Activated B cell treated with CpG ODN at 0.5 μM for 24 hours (primary cell): ENCODE measurements at regions not wholly inside any gene's neighbourhood (a gene's known extent, or its start where the extent isn't known, plus 50 kb on each side); places are given as distances from the start of the nearest gene placed in this dataset.
"Not testable (repeated sequence)": the region's sequence is repeated elsewhere in the genome, so short reads cannot be mapped to it uniquely, and the experiment has no call there.

Experiments used
- ATAC-seq: fragments of 200-7000 bp; cut with Tn5 transposase; one replicate; pipeline ENCODE4 v1.10.0; 2021; ENCODE audit warnings: low read depth, mild to moderate bottlenecking, moderate library complexity
- CTCF ChIA-PET: fragments of 350-600 bp; sonication (Branson Sonifier 250); formaldehyde crosslinking; loops from one replicate; lab custom pipeline; 2021; ENCODE audit warnings: antibody characterized with exemption; lab: Charles Lee
- POLR2A ChIA-PET: fragments of 350-600 bp; sonication (Branson Sonifier 250); formaldehyde crosslinking; loops from one replicate; lab custom pipeline; 2021; ENCODE audit warnings: antibody characterized with exemption; lab: Charles Lee
- DNase-seq: peaks from one replicate; pipeline ENCODE4 v3.0.0; 2022
- H3K27ac Mint-ChIP-seq: one replicate; pipeline ENCODE4 v1.8.0; 2020; ENCODE audit warnings: mixed read lengths
- H3K27me3 Mint-ChIP-seq: one replicate; pipeline ENCODE4 v1.8.0; 2021; ENCODE audit warnings: mixed read lengths
- H3K36me3 Mint-ChIP-seq: one replicate; pipeline ENCODE4 v1.8.0; 2021; ENCODE audit warnings: low read depth, mixed read lengths
- H3K4me1 Mint-ChIP-seq: one replicate; pipeline ENCODE4 v1.8.0; 2021; ENCODE audit warnings: mixed read lengths
- H3K4me3 Mint-ChIP-seq: one replicate; pipeline ENCODE4 v1.8.0; 2020; ENCODE audit warnings: mild to moderate bottlenecking, mixed read lengths
- H3K9me3 Mint-ChIP-seq: one replicate; pipeline ENCODE4 v1.8.0; 2020; ENCODE audit warnings: mixed read lengths
- intact Hi-C: fragments of 100-400 bp; cut with micrococcal nuclease; formaldehyde crosslinking; loops from one replicate; pipeline ENCODE4 v1.15.1; 2024
- TF ChIP-seq, protein P1 (sequence below): fragments of 200-600 bp; IDR thresholded peaks from one replicate; pipeline ENCODE4 v1.8.0; 2022; ENCODE audit warnings: antibody characterized with exemption, mild to moderate bottlenecking

DNA sequence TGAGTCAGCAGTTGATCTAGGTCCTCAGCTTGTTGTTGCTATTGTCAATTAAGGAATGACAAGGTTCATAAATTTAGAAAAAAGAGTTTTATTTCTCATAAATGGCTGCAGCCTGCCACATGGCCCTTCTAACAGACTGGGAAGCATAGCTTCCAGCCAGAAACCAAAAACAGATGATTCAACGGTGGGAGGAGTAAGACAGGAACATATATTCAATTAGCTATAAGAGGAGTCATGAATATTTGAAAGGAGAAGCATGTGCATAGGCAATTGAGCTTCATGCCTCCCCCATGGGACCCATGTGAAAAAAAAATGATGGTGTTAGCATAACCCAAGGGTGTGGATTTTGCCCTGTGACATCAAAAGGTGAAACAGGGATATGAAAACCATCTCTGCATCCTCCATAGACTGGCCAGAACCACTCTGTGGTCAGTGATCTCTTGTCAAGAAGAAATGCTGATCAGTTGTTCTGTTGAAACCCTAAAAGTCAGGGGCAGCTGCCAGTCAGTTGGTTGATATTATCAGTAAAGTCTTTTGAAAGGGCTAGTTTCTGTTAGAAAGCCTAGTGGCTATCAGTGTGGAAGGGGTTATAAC, 296.5 kb upstream of the C1QTNF3 start:
- POLR2A ChIA-PET, H3K27ac Mint-ChIP-seq: not testable (repeated sequence)

DNA sequence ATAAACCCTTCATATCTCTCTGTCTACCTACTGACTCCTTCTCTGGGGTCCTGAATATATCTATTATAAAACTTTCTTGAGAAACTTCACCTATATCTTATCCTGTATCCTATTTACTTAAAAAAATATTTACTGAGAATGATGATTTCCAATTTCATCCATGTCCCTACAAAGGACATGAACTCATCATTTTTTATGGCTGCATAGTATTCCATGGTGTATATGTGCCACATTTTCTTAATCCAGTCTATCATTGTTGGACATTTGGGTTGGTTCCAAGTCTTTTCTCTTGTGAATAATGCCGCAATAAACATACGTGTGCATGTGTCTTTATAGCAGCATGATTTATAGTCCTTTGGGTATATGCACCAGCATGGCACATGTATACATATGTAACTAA, 301.7 kb upstream of the RAI14 start:
- H3K27me3 Mint-ChIP-seq, H3K9me3 Mint-ChIP-seq, POLR2A ChIA-PET, DNase-seq, H3K4me1 Mint-ChIP-seq, H3K36me3 Mint-ChIP-seq, intact Hi-C loops, ATAC-seq, H3K27ac Mint-ChIP-seq, CTCF ChIA-PET, H3K4me3 Mint-ChIP-seq: not testable (repeated sequence)

More for the DNA sequence above, 296.5 kb upstream of the C1QTNF3 start:
- H3K9me3 Mint-ChIP-seq, ATAC-seq, H3K4me3 Mint-ChIP-seq, H3K27me3 Mint-ChIP-seq, intact Hi-C loops, DNase-seq, H3K4me1 Mint-ChIP-seq, H3K36me3 Mint-ChIP-seq, CTCF ChIA-PET: not testable (repeated sequence)

- ATAC-seq, DNase-seq, H3K9me3 Mint-ChIP-seq, POLR2A ChIA-PET, H3K36me3 Mint-ChIP-seq, H3K4me3 Mint-ChIP-seq, CTCF ChIA-PET, H3K27me3 Mint-ChIP-seq, H3K4me1 Mint-ChIP-seq, intact Hi-C loops, H3K27ac Mint-ChIP-seq: not testable (repeated sequence)
Observed at GRCh38 chr5:34371417-34371816, 284.7 kb upstream of the RAI14 start.

GRCh38 chr5:34371817-34372216, 284.3 kb upstream of the RAI14 start:
- H3K27me3 Mint-ChIP-seq, DNase-seq, CTCF ChIA-PET, H3K36me3 Mint-ChIP-seq, H3K4me1 Mint-ChIP-seq, POLR2A ChIA-PET, H3K9me3 Mint-ChIP-seq, H3K4me3 Mint-ChIP-seq, ATAC-seq, intact Hi-C loops, H3K27ac Mint-ChIP-seq: not testable (repeated sequence)

GRCh38 chr5:34372739-34373138, 283.4 kb upstream of the RAI14 start:
- intact Hi-C loops, H3K4me1 Mint-ChIP-seq, POLR2A ChIA-PET, CTCF ChIA-PET, H3K36me3 Mint-ChIP-seq, DNase-seq, ATAC-seq, H3K9me3 Mint-ChIP-seq, H3K27ac Mint-ChIP-seq, H3K27me3 Mint-ChIP-seq, H3K4me3 Mint-ChIP-seq: not testable (repeated sequence)

- H3K9me3 Mint-ChIP-seq, H3K4me3 Mint-ChIP-seq, H3K27me3 Mint-ChIP-seq, ATAC-seq, DNase-seq, H3K36me3 Mint-ChIP-seq, H3K27ac Mint-ChIP-seq, CTCF ChIA-PET, H3K4me1 Mint-ChIP-seq, intact Hi-C loops, POLR2A ChIA-PET: not testable (repeated sequence)
Observed at GRCh38 chr5:34377651-34378050, 278.5 kb upstream of the RAI14 start.

GRCh38 chr5:34378498-34378897, 277.6 kb upstream of the RAI14 start:
- POLR2A ChIA-PET, H3K4me1 Mint-ChIP-seq, H3K27ac Mint-ChIP-seq, H3K36me3 Mint-ChIP-seq, DNase-seq, intact Hi-C loops, H3K27me3 Mint-ChIP-seq, ATAC-seq, H3K9me3 Mint-ChIP-seq, H3K4me3 Mint-ChIP-seq, CTCF ChIA-PET: not testable (repeated sequence)

DNA sequence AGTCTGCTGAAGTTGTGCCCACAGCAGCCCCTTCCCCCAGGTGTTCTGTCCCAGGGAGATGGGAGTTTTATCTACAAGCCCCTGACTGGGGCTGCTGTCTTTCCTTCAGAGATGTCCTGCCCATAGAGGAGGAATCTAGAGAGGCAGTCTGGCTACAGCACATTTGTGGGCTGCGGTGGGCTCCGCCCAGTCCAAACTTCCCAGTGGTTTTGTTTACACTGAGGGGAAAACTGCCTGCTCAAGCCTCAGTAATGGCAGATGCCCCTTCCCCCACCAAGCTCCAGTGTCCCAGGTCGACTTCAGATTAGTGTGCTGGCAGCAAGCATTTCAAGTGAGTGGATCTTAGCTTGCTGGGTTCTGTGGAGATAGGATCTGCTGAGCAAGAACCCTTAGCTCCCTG, 267.4 kb upstream of the RAI14 start:
- DNase-seq, H3K4me3 Mint-ChIP-seq, POLR2A ChIA-PET, intact Hi-C loops, H3K27me3 Mint-ChIP-seq, H3K36me3 Mint-ChIP-seq, H3K4me1 Mint-ChIP-seq, ATAC-seq, H3K27ac Mint-ChIP-seq, H3K9me3 Mint-ChIP-seq, CTCF ChIA-PET: not testable (repeated sequence)

DNA sequence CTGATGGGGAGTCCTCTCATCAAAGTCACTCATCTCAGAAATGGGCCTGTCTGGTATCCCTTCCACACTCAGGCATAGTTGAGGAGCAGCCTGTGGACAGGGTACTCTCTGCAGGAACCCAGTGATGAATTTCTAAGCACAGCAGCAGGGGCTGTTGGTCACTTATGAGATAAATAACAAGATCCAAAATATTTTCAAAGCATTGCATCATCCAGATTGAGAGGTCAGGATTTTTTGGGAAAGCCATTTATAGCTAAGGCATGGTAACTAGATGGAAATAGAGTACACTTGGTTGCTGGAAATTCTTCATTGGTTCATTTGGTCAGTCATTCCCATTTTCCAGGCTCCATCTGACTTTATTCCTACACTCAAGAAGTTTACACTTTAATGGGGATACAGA, 246.8 kb upstream of the RAI14 start:
- Mint-ChIP-seq H3K27ac (no peak overlapping the region), H3K9me3 (no peaks in the 10 kb centered on the region), H3K36me3 (no peaks in the 10 kb centered on the region), H3K27me3 (no peaks in the 10 kb centered on the region), H3K4me1 (no peaks in the 10 kb centered on the region), H3K4me3 (no peak overlapping the region)
- DNase-seq = no peak
- ChIA-PET POLR2A (no interaction called here), CTCF (no interaction called here)
- ATAC-seq = no peak
- intact Hi-C loops = no loop called here
- TF ChIP-seq, protein P1, sequence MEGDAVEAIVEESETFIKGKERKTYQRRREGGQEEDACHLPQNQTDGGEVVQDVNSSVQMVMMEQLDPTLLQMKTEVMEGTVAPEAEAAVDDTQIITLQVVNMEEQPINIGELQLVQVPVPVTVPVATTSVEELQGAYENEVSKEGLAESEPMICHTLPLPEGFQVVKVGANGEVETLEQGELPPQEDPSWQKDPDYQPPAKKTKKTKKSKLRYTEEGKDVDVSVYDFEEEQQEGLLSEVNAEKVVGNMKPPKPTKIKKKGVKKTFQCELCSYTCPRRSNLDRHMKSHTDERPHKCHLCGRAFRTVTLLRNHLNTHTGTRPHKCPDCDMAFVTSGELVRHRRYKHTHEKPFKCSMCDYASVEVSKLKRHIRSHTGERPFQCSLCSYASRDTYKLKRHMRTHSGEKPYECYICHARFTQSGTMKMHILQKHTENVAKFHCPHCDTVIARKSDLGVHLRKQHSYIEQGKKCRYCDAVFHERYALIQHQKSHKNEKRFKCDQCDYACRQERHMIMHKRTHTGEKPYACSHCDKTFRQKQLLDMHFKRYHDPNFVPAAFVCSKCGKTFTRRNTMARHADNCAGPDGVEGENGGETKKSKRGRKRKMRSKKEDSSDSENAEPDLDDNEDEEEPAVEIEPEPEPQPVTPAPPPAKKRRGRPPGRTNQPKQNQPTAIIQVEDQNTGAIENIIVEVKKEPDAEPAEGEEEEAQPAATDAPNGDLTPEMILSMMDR = no peak
